Astrocyte of the spinal cord (primary cell): ENCODE measurements at regions not wholly inside any gene's neighbourhood (a gene's known extent, or its start where the extent isn't known, plus 50 kb on each side); places are given as distances from the start of the nearest gene placed in this dataset.

Experiments
- DNase-seq: peaks from one replicate; pipeline ENCODE4 v3.0.0; 2011; ENCODE audit warnings: low read depth, low spot score
- H3K4me3 ChIP-seq: 2 replicates; pipeline ENCODE4 v1.5.1; 2011; ENCODE audit warnings: low read depth, mild to moderate bottlenecking, low read length, moderate library complexity
- in situ Hi-C: cut with HindIII; loops from 2 replicates; pipeline ENCODE4 v1.10.0; 2017; ENCODE audit warnings: low sequenced_read_pairs
- TF ChIP-seq, protein P1 (sequence below): IDR thresholded peaks from 2 replicates; pipeline ENCODE4 v1.5.1; 2012; ENCODE audit warnings: low read depth, mild to moderate bottlenecking, low read length, inconsistent platforms

DNA sequence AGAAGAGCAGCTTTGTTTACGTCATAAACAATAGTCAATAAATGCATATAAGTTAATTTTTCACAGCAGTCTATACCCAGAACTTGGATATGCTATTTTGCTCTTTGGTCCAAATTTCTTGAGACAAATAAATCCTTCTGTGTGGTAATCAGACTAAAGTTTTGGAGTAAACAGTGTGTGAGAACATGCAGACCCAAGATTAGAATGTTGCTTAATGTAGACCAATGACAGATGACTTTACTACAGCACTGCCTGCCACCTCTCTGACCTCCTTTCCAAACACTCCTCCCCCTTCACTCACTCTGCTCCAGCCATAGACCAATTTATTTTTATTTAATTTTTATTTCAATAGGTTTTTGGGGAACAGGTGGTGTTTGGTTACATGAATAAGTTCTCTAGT is 115.3 kb upstream of the TANK start:
- H3K4me3 ChIP-seq = no peak overlapping the region
- TF ChIP-seq, protein P1, sequence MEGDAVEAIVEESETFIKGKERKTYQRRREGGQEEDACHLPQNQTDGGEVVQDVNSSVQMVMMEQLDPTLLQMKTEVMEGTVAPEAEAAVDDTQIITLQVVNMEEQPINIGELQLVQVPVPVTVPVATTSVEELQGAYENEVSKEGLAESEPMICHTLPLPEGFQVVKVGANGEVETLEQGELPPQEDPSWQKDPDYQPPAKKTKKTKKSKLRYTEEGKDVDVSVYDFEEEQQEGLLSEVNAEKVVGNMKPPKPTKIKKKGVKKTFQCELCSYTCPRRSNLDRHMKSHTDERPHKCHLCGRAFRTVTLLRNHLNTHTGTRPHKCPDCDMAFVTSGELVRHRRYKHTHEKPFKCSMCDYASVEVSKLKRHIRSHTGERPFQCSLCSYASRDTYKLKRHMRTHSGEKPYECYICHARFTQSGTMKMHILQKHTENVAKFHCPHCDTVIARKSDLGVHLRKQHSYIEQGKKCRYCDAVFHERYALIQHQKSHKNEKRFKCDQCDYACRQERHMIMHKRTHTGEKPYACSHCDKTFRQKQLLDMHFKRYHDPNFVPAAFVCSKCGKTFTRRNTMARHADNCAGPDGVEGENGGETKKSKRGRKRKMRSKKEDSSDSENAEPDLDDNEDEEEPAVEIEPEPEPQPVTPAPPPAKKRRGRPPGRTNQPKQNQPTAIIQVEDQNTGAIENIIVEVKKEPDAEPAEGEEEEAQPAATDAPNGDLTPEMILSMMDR = no peak
- DNase-seq = no peak
- in situ Hi-C loops = no loop called here

DNA sequence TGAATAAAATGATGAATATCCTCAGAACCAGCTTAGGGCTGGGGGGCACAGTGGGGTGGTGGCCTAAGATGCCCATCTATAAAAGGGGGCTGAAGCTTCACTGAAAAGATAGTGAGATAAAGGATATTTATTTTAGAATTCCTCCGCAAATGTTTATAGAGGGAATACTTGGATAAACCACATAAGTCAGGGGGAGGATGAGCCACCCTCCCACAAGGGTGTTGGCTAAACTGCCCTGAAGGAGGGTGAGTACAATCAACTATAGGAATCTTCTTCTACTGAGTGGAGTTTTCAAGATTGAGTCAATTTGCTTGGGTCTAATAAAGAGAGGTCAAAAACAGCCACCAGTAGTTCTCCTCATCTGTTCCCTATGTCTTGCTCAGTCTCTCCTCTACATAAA is 114.5 kb upstream of the TANK start:
- TF ChIP-seq, protein P1 = no peak
- in situ Hi-C loops = no loop called here
- no peak overlapping the region for H3K4me3 ChIP-seq
- no peak for DNase-seq

DNA sequence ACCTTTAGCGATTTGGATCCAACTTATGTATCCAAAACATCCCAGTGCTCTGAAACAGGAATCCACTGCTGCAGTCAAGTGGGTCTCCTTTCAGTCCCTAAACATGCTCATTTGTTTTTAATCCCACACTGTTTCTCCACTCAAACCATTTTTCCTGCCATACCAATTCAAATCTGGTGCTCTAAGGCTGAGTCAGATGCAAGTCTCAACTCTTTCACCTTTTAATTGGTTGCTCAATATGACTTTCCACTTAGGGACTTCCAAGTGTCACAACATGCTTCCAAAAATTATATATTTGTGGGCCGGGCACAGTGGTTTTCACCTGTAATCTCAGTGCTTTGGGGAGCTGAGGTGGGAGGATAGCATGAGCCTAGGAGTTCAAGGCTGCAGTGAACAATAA is 113.4 kb upstream of the TANK start:
- TF ChIP-seq, protein P1 = no peak
- H3K4me3 ChIP-seq = no peak overlapping the region
- in situ Hi-C loops = no loop called here
- no peak for DNase-seq

DNA sequence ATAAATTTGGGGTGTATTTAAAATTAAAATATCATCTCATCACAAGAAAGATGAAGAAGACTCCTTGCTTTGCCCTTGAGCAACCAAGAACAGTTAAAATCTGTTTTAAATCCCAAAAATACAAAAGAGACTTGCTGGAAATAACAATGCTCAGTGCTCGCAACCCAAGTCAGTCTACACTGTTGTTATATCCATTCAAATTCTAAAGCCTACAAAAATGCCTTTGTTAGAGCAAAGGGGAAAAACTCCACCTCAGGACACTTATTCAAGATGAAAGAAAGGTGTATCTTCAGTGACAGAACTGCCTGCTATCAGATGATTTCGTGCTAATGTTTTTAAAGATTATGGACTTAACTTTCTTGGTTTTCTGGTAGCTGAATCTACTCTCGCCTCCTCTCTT is 111.9 kb upstream of the TANK start:
- no peak for DNase-seq
- in situ Hi-C loops = no loop called here
- TF ChIP-seq, protein P1 = no peak
- no peak overlapping the region for H3K4me3 ChIP-seq

DNA sequence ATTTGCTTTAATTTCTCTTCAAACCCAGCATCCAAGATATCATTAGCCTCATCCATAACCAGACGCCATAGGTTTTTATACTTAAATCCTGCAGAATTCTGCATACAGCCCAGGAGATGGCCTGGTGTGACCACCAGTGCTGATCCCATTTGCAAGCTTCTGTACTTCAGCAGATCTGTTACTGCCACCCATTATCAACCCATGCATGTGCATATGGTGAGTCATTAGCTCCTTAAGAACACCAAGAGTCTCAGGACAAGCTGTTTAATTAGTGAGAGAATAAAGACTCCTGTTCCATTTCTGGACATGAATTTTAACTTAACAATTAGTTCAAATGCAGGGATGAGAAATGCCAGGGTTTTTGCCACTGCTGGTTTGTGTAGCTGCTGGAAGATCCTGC is 110.7 kb upstream of the TANK start:
- DNase-seq = no peak
- TF ChIP-seq, protein P1 = no peak

DNA sequence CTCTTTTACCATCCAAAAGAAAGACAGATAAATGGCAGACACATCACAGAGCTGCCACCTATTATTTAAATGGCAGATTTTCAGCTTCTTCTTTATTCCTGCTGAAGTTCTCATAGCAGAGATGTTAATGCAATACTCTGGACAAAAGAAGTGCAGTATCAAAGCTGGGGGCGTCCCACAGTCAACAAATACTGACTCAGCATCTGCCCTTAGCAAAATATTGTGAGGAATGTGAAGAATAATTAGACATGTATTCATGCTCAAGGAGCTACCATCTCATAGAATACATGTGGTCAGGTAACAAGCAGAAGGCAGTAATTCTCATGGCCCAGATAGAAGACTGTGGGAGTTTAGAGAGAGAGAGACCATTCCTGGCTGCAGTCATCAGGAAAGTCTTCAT is 108.0 kb upstream of the TANK start:
- in situ Hi-C loops = no loop called here
- no peak overlapping the region for H3K4me3 ChIP-seq
- no peak for DNase-seq
- TF ChIP-seq, protein P1 = no peak

More for the DNA sequence above, 110.7 kb upstream of the TANK start:
- no peak overlapping the region for H3K4me3 ChIP-seq
- in situ Hi-C loops = no loop called here

DNA sequence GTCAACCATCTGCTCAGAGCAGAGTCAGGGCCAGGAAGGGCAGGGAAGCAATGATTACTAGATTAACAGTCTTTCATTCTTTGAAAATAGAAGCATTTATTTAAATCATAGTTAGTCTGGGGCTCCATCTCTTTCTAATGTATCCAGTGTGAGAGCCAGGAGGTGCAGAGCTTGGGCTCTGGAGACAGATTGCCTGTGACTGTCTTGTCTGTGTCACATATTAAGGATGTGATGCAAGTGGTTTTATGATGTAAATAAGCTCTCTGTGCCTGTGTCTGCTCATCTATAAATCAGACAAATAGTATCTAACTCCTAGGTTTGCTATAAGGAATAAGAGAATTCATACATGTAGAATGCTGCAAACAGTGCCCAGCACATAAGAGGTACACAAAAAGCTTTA is 104.9 kb upstream of the TANK start:
- H3K4me3 ChIP-seq = no peak overlapping the region
- in situ Hi-C loops = no loop called here
- DNase-seq = no peak
- TF ChIP-seq, protein P1 = no peak
